Nephron (organoid): ENCODE measurements at regions not wholly inside any gene's neighbourhood (a gene's known extent, or its start where the extent isn't known, plus 50 kb on each side); places are given as distances from the start of the nearest gene placed in this dataset.

Experiments used
- H3K27ac Mint-ChIP-seq, 3 experiments: 2 replicates each; pipeline ENCODE4 v1.8.0; 2020; ENCODE audit warnings: mixed read lengths in 3 of 3, mild to moderate bottlenecking in 2 of 3, moderate library complexity in 1 of 3
- H3K27me3 Mint-ChIP-seq: 2 replicates; pipeline ENCODE4 v1.8.0; 2021; ENCODE audit warnings: low read depth, mild to moderate bottlenecking, moderate library complexity, mixed read lengths
- H3K36me3 Mint-ChIP-seq: 2 replicates; pipeline ENCODE4 v1.8.0; 2020; ENCODE audit warnings: low read depth, mixed read lengths
- H3K4me1 Mint-ChIP-seq: 2 replicates; pipeline ENCODE4 v1.8.0; 2020; ENCODE audit warnings: mixed read lengths
- H3K4me3 Mint-ChIP-seq, 3 experiments: 2 replicates each; pipeline ENCODE4 v1.8.0; 2020; ENCODE audit warnings: mild to moderate bottlenecking in 3 of 3, mixed read lengths in 3 of 3, moderate library complexity in 2 of 3
- H3K9me3 Mint-ChIP-seq: 2 replicates; pipeline ENCODE4 v1.8.0; 2020; ENCODE audit warnings: mixed read lengths
- TF ChIP-seq, protein P1 (sequence below), 3 experiments: fragments of 200-600 bp; sonication (generic); IDR thresholded peaks; one replicate each; pipeline ENCODE4 v1.5.0; 2021; ENCODE audit warnings: antibody characterized with exemption in 3 of 3; ENCODE audit not compliant: unreplicated experiment in 3 of 3

DNA sequence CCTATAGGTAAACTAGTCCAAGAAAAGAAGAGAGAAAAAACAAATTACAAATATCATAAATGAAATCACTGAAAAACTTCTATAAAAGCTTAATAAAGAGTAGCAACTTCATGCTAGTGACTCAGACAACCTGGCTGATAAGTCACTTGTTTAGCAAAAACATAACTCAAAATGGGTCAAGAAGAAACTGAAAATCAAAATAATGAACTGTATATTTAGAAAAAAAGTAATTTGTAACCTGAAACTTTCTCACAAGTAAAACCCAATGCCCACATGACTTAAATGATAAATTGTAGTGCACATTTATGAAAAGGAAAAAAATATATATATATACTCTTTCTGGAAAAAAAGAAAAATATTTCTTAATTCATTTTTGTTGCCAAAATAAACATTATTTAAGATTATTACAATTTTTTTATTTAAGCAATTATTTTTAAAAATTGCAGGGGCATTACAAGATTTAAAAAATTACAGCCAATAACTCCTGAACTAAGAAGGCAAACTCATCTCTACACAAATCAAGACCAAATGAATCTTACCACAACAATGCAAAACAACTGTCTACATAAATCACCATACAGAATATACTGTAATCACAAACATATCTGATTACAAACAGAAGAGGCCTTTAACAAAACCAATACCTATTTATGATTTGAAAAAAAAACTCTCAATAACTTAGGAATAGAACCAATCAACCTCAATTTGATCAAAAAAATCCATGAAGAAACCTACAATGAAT is 406.3 kb downstream of the CDH7 start:
- Mint-ChIP-seq H3K27ac (no peak overlapping the region), H3K4me1 (no peaks in the 10 kb centered on the region), H3K36me3 (no peaks in the 10 kb centered on the region), H3K4me3 (no peak overlapping the region), H3K9me3 (no peaks in the 10 kb centered on the region), H3K27me3 (no peaks in the 10 kb centered on the region)
- TF ChIP-seq, protein P1, sequence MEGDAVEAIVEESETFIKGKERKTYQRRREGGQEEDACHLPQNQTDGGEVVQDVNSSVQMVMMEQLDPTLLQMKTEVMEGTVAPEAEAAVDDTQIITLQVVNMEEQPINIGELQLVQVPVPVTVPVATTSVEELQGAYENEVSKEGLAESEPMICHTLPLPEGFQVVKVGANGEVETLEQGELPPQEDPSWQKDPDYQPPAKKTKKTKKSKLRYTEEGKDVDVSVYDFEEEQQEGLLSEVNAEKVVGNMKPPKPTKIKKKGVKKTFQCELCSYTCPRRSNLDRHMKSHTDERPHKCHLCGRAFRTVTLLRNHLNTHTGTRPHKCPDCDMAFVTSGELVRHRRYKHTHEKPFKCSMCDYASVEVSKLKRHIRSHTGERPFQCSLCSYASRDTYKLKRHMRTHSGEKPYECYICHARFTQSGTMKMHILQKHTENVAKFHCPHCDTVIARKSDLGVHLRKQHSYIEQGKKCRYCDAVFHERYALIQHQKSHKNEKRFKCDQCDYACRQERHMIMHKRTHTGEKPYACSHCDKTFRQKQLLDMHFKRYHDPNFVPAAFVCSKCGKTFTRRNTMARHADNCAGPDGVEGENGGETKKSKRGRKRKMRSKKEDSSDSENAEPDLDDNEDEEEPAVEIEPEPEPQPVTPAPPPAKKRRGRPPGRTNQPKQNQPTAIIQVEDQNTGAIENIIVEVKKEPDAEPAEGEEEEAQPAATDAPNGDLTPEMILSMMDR (IDR thresholded peaks at IDR 0.05; ENCODE audit: unreplicated experiment in 3 of 3): no peak

DNA sequence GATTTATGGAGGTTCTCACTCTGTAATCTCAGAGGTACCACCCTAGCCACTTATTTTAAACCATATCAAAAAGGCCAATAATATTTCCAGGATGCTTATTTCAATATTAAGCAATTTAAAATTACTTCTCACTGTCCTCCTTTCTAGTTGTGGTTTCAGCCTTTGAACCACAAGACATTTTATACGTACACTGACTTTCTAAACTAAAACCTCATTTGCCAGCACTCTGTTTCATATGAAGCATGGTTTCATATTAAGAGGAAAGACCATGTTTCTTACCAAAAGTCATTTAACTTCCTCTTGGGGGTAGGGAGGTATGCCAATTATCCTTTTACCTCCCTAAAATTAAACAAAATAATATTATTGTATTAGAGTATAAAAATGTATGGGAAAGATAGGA is 399.8 kb downstream of the CDH7 start:
- no peak overlapping the region for H3K27ac Mint-ChIP-seq
- H3K9me3 Mint-ChIP-seq: no peaks in the 10 kb centered on the region
- H3K27me3 Mint-ChIP-seq: no peaks in the 10 kb centered on the region
- no peaks in the 10 kb centered on the region for H3K36me3 Mint-ChIP-seq
- H3K4me1 Mint-ChIP-seq: no peaks in the 10 kb centered on the region
- TF ChIP-seq, protein P1 (IDR thresholded peaks at IDR 0.05; ENCODE audit: unreplicated experiment in 3 of 3): no peak
- H3K4me3 Mint-ChIP-seq: no peak overlapping the region

DNA sequence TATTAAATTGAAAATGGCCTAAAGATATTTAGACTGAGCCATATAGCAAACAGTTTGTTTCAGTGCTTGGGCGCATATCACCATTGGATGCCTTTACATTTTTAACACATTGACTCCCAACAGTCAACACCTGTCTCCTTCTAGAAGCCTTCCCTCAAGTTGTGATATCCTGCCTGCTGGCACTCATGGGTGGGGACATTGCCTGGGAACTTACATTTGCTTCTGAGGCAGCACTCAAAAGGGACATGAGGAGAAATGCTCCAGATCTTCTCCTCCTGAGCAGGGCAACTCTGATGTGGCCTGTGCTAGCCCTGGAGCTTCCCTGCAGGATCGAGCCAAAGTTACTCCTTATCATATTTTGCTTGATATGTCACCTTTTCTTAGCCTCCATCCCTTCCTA is 392.2 kb downstream of the CDH7 start:
- TF ChIP-seq, protein P1 (IDR thresholded peaks at IDR 0.05; ENCODE audit: unreplicated experiment in 3 of 3): no peak
- H3K27ac Mint-ChIP-seq: no peak overlapping the region
- H3K9me3 Mint-ChIP-seq: no peaks in the 10 kb centered on the region
- H3K4me3 Mint-ChIP-seq: no peak overlapping the region
- no peaks in the 10 kb centered on the region for H3K27me3 Mint-ChIP-seq
- no peaks in the 10 kb centered on the region for H3K36me3 Mint-ChIP-seq
- no peaks in the 10 kb centered on the region for H3K4me1 Mint-ChIP-seq

DNA sequence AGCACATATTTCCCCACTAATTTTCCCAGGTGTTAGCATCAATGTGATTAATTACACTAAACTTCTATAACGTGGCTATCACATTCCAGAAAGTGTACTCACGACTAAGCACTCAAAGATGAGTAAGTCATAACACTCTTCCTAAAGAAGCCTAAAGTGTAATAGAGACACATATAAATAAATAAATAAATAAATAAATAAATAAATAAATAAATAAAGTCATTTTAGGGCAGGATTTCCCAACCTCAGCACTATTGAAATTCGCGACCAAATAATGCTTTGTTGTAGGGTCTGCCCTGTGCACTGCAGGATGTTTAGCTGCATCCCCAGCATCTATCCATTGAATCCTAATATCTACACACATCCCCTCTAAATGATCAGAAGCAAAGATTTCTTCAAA is 390.9 kb downstream of the CDH7 start:
- TF ChIP-seq, protein P1 (IDR thresholded peaks at IDR 0.05; ENCODE audit: unreplicated experiment in 3 of 3): no peak
- Mint-ChIP-seq H3K4me3 (no peak overlapping the region), H3K27ac (no peak overlapping the region), H3K4me1 (no peaks in the 10 kb centered on the region), H3K27me3 (no peaks in the 10 kb centered on the region), H3K36me3 (no peaks in the 10 kb centered on the region), H3K9me3 (no peaks in the 10 kb centered on the region)

DNA sequence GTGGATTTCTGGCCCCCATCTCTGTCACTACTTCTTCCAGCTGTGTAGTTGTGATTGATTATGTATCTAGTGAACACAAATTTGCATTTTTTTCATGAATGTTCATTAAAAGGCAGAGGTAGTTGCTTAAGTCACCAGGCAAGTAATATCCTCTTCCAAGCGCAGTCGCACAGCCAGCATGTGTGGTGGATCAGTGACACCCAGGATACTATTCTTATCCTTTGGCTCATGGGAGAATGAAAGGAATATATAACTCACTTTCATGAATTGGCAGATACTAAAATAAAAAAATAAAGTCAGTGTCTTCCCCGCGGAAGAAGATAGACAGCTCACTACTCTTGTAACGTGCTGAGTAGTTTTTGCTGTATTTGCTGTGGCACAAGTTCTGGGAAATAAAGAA is 387.8 kb downstream of the CDH7 start:
- no peaks in the 10 kb centered on the region for H3K27me3 Mint-ChIP-seq
- no peak overlapping the region for H3K4me3 Mint-ChIP-seq
- TF ChIP-seq, protein P1 (IDR thresholded peaks at IDR 0.05; ENCODE audit: unreplicated experiment in 3 of 3): no peak
- H3K36me3 Mint-ChIP-seq: no peaks in the 10 kb centered on the region
- no peak overlapping the region for H3K27ac Mint-ChIP-seq
- H3K9me3 Mint-ChIP-seq: no peaks in the 10 kb centered on the region
- H3K4me1 Mint-ChIP-seq: no peaks in the 10 kb centered on the region

DNA sequence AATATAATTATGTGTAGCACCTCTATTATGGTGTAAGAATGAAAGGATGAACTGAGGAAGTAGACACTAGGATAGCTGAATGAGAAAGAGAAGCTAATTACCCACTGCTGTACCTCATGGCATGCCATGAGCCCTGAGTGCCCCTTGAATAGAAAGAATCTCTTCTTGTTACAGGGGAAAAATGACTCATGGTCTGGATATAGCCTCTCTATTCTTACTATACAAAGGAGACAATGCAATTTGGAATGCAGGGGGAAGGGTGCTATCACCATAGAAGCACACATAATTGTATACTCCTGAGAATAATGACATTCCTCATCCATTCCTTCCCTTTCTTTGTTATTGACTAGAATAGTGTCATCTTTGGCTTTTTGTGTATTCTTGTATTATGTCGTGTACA is 385.2 kb downstream of the CDH7 start:
- H3K4me3 Mint-ChIP-seq: no peak overlapping the region
- TF ChIP-seq, protein P1 (IDR thresholded peaks at IDR 0.05; ENCODE audit: unreplicated experiment in 3 of 3): no peak
- H3K4me1 Mint-ChIP-seq: no peaks in the 10 kb centered on the region
- no peak overlapping the region for H3K27ac Mint-ChIP-seq
- H3K27me3 Mint-ChIP-seq: no peaks in the 10 kb centered on the region
- no peaks in the 10 kb centered on the region for H3K9me3 Mint-ChIP-seq
- H3K36me3 Mint-ChIP-seq: no peaks in the 10 kb centered on the region
